ENCODE measurements at regions not wholly inside any gene's neighbourhood (a gene's known extent, or its start where the extent isn't known, plus 50 kb on each side); places are given as distances from the start of the nearest gene placed in this dataset.

DNA sequence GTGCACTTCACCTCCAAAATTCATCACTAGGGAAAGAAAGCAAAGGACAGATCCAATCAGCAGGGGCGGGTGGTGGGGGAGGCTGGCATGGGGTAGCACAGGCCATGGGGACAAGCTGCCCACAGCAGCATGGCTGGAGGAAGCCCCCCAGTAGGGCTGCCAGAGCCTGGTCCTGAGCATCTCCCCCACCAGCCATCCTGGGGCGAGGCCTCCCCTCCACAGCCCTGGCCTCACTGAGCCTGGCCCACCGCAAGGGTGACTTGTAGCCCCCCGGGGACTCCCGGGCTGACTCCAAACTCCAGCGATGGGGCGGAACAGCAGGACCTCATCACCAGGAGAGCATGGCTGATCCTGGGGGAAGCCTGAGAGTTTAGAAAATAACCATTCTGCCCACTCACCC lies 92.4 kb upstream of the TCERG1L start:
- Histone ChIP-seq H3K27ac (ENCODE audit: low read length) (no peak overlapping the region), H3K36me3 (ENCODE audit: control insufficient read depth, insufficient read depth, low read length) (no peaks in the 10 kb centered on the region), H3K4me1 (ENCODE audit: control insufficient read depth, insufficient read depth, low read length) (no peaks in the 10 kb centered on the region), H3K4me3 (ENCODE audit: low read length) (no peak overlapping the region), H3K27me3 (ENCODE audit: control insufficient read depth, insufficient read depth, low read length) (no peaks in the 10 kb centered on the region), H3K9me3 (ENCODE audit: control insufficient read depth, insufficient read depth, low read length) (no peaks in the 10 kb centered on the region)
- Mint-ChIP-seq H3K36me3 (no peaks in the 10 kb centered on the region), H3K9me3 (no peaks in the 10 kb centered on the region), H3K27ac (no peak overlapping the region), H3K4me1 (no peaks in the 10 kb centered on the region), H3K27me3 (ENCODE audit: low read depth in 2 of 2) (no peaks in the 10 kb centered on the region), H3K4me3 (no peak overlapping the region)
- no peak for ATAC-seq
- intact Hi-C loops (cut with micrococcal nuclease), result no loop called here
- whole genome bisulfite sequencing (ENCODE audit: insufficient coverage), result 82% methylated on average over 6 of the region's 7 CpGs
- TF ChIP-seq, protein P1, sequence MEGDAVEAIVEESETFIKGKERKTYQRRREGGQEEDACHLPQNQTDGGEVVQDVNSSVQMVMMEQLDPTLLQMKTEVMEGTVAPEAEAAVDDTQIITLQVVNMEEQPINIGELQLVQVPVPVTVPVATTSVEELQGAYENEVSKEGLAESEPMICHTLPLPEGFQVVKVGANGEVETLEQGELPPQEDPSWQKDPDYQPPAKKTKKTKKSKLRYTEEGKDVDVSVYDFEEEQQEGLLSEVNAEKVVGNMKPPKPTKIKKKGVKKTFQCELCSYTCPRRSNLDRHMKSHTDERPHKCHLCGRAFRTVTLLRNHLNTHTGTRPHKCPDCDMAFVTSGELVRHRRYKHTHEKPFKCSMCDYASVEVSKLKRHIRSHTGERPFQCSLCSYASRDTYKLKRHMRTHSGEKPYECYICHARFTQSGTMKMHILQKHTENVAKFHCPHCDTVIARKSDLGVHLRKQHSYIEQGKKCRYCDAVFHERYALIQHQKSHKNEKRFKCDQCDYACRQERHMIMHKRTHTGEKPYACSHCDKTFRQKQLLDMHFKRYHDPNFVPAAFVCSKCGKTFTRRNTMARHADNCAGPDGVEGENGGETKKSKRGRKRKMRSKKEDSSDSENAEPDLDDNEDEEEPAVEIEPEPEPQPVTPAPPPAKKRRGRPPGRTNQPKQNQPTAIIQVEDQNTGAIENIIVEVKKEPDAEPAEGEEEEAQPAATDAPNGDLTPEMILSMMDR (IDR thresholded peaks at IDR 0.05), result no peak
- DNase-seq, result no peak

DNA sequence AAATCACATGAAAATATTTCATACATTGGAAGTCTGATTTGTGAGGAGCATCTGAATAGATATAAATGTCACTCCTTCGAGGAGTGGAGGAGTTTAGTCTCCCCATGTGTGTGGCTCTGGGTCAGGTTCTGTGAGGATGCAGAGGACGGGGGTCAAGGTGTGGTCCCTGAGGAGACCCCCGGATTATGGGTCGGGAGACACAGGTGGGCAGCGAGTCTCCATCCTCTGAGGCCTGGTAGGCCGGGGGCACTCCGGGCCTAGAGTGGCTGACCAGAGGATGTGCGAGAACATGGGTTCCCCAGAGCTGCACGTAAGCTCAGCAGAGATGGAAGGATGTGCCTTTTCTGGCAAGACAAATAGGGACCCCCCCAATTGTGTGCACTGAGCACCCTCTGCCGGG lies 93.4 kb upstream of the TCERG1L start:
- Mint-ChIP-seq H3K9me3 (no peaks in the 10 kb centered on the region), H3K27ac (no peak overlapping the region), H3K4me3 (no peak overlapping the region), H3K36me3 (no peaks in the 10 kb centered on the region), H3K4me1 (no peaks in the 10 kb centered on the region), H3K27me3 (ENCODE audit: low read depth in 2 of 2) (no peaks in the 10 kb centered on the region)
- H3K27ac ChIP-seq (ENCODE audit: low read length), result no peak overlapping the region
- no peaks in the 10 kb centered on the region for H3K27me3 ChIP-seq (ENCODE audit: control insufficient read depth, insufficient read depth, low read length)
- ATAC-seq (no peak), DNase-seq (no peak)
- WGBS (ENCODE audit: insufficient coverage), result 85% methylated on average over 10 of the region's 10 CpGs
- no peaks in the 10 kb centered on the region for H3K36me3 ChIP-seq (ENCODE audit: control insufficient read depth, insufficient read depth, low read length)
- H3K9me3 ChIP-seq (ENCODE audit: control insufficient read depth, insufficient read depth, low read length), result no peaks in the 10 kb centered on the region
- TF ChIP-seq, protein P1 (IDR thresholded peaks at IDR 0.05), result no peak
- intact Hi-C loops (cut with micrococcal nuclease), result no loop called here
- H3K4me3 ChIP-seq (ENCODE audit: low read length), result no peak overlapping the region
- H3K4me1 ChIP-seq (ENCODE audit: control insufficient read depth, insufficient read depth, low read length), result no peaks in the 10 kb centered on the region

- no peak for ATAC-seq
- H3K4me1 Mint-ChIP-seq, result no peaks in the 10 kb centered on the region
- Histone ChIP-seq H3K27me3 (ENCODE audit: control insufficient read depth, insufficient read depth, low read length) (no peaks in the 10 kb centered on the region), H3K4me1 (ENCODE audit: control insufficient read depth, insufficient read depth, low read length) (no peaks in the 10 kb centered on the region), H3K4me3 (ENCODE audit: low read length) (no peak overlapping the region), H3K36me3 (ENCODE audit: control insufficient read depth, insufficient read depth, low read length) (no peaks in the 10 kb centered on the region), H3K27ac (ENCODE audit: low read length) (no peak overlapping the region), H3K9me3 (ENCODE audit: control insufficient read depth, insufficient read depth, low read length) (no peaks in the 10 kb centered on the region)
- H3K4me3 Mint-ChIP-seq, result no peak overlapping the region
- no peaks in the 10 kb centered on the region for H3K9me3 Mint-ChIP-seq
- 87% methylated on average over 17 of the region's 17 CpGs for WGBS (ENCODE audit: insufficient coverage)
- TF ChIP-seq, protein P1 (IDR thresholded peaks at IDR 0.05), result no peak
- intact Hi-C loops (cut with micrococcal nuclease), result no loop called here
- no peaks in the 10 kb centered on the region for H3K27me3 Mint-ChIP-seq (ENCODE audit: low read depth in 2 of 2)
- no peak for DNase-seq
- H3K36me3 Mint-ChIP-seq, result no peaks in the 10 kb centered on the region
- no peak overlapping the region for H3K27ac Mint-ChIP-seq
These were observed 95.3 kb upstream of the TCERG1L start for GRCh38 chr10:131406676-131407392.

GRCh38 chr10:131418681-131419080 lies 107.2 kb upstream of the TCERG1L start:
- Mint-ChIP-seq H3K27ac (no peak overlapping the region), H3K4me1 (no peaks in the 10 kb centered on the region), H3K27me3 (ENCODE audit: low read depth in 2 of 2) (no peaks in the 10 kb centered on the region), H3K36me3 (no peaks in the 10 kb centered on the region), H3K9me3 (no peaks in the 10 kb centered on the region), H3K4me3 (no peak overlapping the region)
- TF ChIP-seq, protein P1 (IDR thresholded peaks at IDR 0.05), result no peak
- Histone ChIP-seq H3K36me3 (ENCODE audit: control insufficient read depth, insufficient read depth, low read length) (no peaks in the 10 kb centered on the region), H3K27ac (ENCODE audit: low read length) (no peak overlapping the region), H3K4me1 (ENCODE audit: control insufficient read depth, insufficient read depth, low read length) (no peaks in the 10 kb centered on the region), H3K9me3 (ENCODE audit: control insufficient read depth, insufficient read depth, low read length) (no peaks in the 10 kb centered on the region), H3K4me3 (ENCODE audit: low read length) (no peak overlapping the region), H3K27me3 (ENCODE audit: control insufficient read depth, insufficient read depth, low read length) (no peaks in the 10 kb centered on the region)
- no peak for DNase-seq
- ATAC-seq, result no peak
- 90% methylated on average over 4 of the region's 5 CpGs for WGBS (ENCODE audit: insufficient coverage)
- intact Hi-C loops (cut with micrococcal nuclease), result no loop called here

Measured in natural killer cell (primary cell).